Stimulated activated CD4-positive, alpha-beta T cell treated with anti-CD3 and anti-CD28 coated beads, Interleukin-15, amount 100 ng/mL, for 48 hours (primary cell): ENCODE measurements at regions not wholly inside any gene's neighbourhood (a gene's known extent, or its start where the extent isn't known, plus 50 kb on each side); places are given as distances from the start of the nearest gene placed in this dataset.
"Not testable (repeated sequence)": the region's sequence is repeated elsewhere in the genome, so short reads cannot be mapped to it uniquely, and the experiment has no call there.

Experiments used
- DNase-seq, 2 donors: peaks; one replicate each; pipeline ENCODE4 v3.0.0-alpha.2; 2020; ENCODE audit warnings: low read depth in 2 of 2

DNA sequence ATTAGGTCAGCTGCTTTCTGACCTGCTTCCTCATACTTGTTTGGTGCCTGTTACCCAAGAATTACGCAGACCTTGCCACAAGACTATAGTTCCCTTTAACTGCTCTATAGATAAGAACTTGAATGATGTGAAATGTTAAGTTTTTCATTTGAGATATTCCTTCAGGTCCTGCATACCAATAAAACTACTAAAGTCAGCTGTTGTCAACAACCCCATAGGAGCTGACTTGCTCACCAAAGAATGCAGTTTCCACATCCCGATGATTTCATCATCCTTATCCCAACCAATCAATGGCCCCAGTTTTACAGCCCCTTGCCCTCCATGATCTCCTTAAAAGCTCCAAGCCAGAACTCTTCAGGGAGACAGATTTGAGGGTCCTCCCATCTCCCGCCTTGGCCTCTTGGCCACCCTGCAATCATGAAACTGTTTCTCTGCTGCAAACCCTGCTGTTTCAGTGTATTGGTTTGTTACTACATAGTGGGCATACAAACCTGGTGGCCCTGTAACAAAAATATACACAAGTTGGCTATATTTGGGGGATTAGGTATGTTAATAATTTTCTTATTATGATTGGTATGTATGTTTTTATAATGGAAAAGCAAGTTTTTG is 396.3 kb upstream of the CHST9 start:
- no peak for DNase-seq

GRCh38 chr18:27579364-27579763 is 394.3 kb upstream of the CHST9 start:
- no peak for DNase-seq

DNA sequence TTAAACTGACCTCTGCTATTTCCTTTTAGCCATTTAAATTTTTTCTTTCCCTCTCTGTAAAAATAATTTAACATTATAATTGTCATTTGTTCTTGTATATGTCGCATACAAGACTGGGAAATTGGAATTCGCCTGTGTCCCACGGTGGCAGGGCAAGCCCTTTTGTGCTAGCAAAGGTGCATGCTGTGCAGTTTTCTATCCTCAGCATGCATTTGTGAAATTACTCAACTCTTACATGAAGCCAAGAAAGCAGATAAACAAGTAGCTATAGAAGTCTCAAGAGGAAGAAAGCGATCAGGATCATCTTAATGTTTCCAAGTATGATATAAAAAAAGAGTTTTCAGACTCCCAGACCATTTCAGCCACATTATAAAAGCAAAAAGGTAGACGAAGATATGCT is 392.6 kb upstream of the CHST9 start:
- no peak for DNase-seq

DNA sequence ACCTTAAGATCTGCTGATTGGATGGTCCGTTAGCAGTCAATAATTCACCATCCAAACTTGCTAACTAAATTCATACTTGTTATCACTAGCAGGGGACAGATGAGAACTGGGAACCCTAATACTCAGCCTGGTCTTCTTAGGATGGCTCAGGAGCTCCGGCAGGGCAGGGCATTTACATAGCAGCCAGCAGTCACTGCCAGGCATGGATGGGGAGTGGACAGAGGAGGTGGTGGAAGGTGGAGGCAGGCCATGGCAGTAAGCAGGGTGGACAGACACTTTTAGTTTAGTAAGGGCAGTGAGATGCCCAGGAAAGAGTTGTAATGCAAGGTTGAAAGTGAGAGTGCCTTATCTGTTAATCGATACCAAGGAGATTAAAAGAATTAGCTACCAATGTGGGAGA is 392.2 kb upstream of the CHST9 start:
- DNase-seq, result no peak

DNA sequence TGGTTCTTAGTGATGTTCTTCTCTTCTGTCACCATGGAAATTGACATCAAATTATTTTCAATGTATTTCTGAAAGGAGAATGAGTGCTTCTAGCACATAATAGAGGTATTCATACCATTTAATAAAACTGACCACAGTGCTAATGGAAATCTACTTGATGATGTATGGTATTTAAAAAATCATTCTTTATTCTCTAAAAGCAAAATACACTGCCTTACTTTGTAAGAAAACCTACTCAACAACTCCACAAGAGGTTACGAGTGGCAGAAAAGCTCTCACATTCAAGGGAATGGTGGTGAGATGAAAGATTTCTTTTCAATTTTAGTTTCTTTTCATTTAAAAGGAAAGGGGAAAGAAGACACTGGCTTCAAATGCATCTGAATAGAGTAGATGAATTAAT is 382.3 kb upstream of the CHST9 start:
- no peak for DNase-seq

DNA sequence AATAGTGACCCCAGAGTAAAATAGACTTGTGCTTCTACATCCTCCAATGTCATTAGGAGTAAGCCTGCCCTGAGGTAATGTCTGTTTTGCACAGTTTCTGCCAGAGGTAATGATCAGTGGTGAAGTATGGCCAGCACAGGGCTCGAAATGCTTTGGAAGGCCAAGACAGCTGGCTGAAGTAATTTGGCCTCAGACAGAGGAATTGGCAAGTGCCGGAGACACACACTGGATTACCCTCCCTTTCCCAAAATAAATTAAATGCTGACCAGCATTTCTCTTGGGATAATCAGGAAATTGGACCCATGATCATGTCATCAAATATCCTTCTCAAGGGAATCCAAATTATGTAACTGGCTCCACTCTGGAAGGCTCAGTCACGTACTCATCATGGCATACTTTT is 379.0 kb upstream of the CHST9 start:
- DNase-seq, result no peak

DNA sequence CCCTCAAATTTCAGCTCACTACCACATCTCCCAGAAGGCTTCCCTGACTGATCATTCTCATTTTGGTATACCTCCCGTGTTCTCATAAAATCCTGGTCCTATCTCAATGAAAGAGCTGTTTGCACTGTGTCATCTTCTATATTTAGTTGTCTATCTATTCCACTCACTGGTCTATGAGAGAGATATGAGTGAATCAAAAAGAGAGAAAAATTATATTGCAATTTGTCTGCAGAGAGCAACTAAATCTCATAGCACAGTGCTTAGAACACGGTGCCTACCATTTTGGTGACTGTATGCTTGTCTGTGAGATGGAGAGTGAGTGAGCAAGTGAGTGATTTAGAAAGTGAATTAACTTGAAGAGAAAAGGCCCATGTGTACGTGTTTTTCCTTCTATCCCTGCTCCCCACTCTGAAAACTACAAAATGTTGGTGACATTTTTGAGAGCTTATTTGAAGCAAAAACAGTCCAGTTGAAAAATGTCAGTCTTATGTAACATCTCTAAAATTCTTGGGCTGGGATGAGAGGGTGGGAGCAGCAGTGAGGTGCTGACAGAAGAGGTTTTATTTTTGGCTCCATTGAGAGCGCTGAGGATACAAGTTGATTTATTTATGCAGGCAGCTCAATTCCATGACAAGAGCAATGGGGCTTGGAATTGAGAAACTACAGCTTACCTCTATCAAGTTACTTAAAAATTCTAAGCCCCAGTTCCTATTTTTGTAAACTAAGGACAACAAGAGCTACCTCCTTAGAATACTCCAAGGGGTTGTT is 373.5 kb upstream of the CHST9 start:
- no peak for DNase-seq

- DNase-seq, result no peak
Measured at GRCh38 chr18:27556741-27557140, 371.6 kb upstream of the CHST9 start.

- DNase-seq, result no peak
Measured at GRCh38 chr18:27549335-27550039, 364.4 kb upstream of the CHST9 start.

DNA sequence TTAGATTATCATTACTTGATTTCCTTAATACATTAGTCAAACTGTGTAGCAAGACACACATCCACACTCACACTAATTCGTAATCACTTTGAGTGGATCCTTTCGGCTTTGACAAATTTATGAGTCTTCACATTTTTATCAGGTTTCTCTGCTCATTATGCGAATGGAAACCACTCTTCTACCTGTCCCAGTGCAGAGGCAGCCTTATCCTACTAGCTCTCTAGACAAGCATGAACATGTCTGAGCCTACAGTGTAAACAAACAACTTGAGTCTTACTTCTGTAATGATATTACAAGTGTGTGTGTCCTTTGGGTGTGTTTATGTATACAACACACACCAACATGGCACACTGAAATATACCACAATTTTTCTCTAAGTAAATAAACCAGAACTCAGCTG is 361.9 kb upstream of the CHST9 start:
- DNase-seq, result no peak

- no peak for DNase-seq
Measured at GRCh38 chr18:27544206-27544605, 359.1 kb upstream of the CHST9 start.

- no peak for DNase-seq
Measured at GRCh38 chr18:27541293-27541692, 356.2 kb upstream of the CHST9 start.

DNA sequence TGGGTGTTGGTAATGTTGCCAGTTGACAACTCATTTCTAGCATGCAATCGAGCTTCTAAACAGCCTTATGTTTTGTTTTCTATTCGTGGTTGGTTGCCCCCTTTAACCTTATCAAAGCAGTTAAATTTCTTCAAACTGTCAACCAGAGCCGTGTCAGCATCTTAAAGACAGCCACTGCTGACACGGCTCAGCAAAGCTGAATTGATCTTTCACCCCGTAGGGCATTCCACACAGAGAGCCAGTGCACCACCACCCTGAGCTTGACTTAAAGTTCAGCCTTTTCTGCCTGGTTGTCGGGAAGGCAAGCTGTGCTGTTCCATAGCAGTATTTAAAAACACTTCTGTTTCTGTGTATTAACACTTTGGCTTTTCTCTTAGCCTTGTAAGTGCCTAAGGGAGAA is 355.0 kb upstream of the CHST9 start:
- no peak for DNase-seq

DNA sequence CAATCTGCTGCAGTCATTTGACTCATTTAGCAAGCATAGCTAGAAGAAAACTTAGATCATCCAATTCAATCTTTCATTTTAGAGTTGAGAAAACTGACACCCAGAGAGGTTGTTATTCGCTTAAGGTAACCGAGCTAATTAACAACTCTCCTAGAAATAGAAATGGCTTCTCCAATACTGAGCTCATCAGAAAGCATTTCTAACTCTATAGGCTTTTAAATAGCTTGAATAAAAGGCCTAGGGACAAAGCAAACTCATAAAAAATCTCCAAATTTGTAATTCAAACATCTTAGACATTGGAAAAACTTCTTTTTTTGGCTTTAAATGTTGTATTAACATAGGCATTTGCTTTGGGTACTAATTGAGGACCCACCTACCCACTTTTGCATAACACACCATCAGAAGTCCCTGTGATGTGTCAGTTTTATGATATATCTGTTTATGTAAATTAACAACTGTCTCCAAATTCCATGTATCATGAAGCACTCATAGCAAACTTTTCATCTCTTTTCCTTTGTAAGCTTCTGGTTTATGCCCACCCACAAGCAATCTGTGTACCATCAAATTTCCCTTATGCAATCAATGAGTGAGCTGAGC is 343.9 kb upstream of the CHST9 start:
- no peak for DNase-seq

DNA sequence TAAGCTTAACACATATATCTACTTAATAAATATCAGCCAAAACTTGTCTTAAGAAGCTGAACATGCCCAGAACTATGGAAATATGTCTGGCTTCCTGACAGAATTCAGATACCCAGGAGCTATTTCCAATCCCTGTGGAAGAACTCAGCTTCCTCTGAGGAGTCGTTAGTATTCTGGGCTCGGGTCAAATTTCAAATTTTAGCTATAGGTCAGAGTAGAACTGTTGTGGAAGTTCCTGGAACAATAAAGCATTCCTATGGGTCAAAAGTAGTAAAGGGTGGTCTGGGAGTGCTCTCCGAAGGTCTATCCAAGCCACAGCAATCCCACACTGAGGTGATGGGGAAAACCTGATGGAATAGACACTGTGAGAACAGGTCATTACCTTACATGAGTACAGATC is 342.7 kb upstream of the CHST9 start:
- no peak for DNase-seq

GRCh38 chr18:27520401-27520800 is 335.3 kb upstream of the CHST9 start:
- DNase-seq, result no peak

- DNase-seq, result not testable (repeated sequence)
Measured at GRCh38 chr18:27510036-27510633, 325.0 kb upstream of the CHST9 start.

DNA sequence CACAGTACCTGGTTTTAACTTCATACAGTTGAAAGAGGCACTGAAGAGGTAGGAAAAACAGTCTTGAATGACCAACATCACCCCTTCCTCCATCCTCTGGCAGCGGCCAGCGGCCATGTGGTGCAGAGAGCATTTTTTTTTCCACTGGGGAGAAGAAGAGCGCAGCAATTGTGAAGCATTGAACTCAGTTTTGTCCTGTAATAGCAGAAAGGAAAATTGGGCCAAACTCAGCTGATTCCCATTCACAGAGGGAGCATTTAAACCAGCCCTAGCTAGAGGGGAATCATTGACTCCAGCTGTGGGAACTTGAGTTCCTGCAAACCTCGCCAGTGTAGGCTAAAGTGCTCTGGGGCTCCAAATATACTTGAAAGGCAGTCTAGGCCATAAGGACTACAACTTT is 316.6 kb upstream of the CHST9 start:
- no peak for DNase-seq

- DNase-seq, result no peak
Measured at GRCh38 chr18:27500531-27500930, 315.4 kb upstream of the CHST9 start.

- DNase-seq, result no peak
Measured at GRCh38 chr18:27497246-27497645, 312.1 kb upstream of the CHST9 start.

GRCh38 chr18:27493182-27493581 is 308.1 kb upstream of the CHST9 start:
- no peak for DNase-seq

GRCh38 chr18:27491772-27492171 is 306.7 kb upstream of the CHST9 start:
- no peak for DNase-seq
